ENCODE measurements at regions not wholly inside any gene's neighbourhood (a gene's known extent, or its start where the extent isn't known, plus 50 kb on each side); places are given as distances from the start of the nearest gene placed in this dataset.

GRCh38 chr1:234724516-234725176, 114.7 kb upstream of the IRF2BP2 start (continued):
- no peak for TF ChIP-seq LRRFIP1 (CRISPR knock-in tag; conservative IDR thresholded peaks at IDR 0.05)
- no peak for TF ChIP-seq ZBTB14 (CRISPR knock-in tag; IDR thresholded peaks at IDR 0.05)
- TF ChIP-seq NFKBIZ (CRISPR knock-in tag; IDR thresholded peaks at IDR 0.05): 0 out of 2 replicates have a peak, but pooled peaks have one; percentile 19
- peak; percentile 72; the same call in 1 of the 2 replicates for TF ChIP-seq HDAC1 (CRISPR knock-in tag; IDR thresholded peaks at IDR 0.05)
- TF ChIP-seq CC2D1A (CRISPR knock-in tag; IDR thresholded peaks at IDR 0.05): no peak
- TF ChIP-seq ZHX1 (CRISPR knock-in tag; IDR thresholded peaks at IDR 0.05; ENCODE audit: low read depth): no peak; the same call in 1 of the 2 replicates
- peak; percentile 36 for TF ChIP-seq RFXAP (CRISPR knock-in tag; IDR thresholded peaks at IDR 0.05; ENCODE audit: borderline replicate concordance)
- peak; percentile 46; the same call in 1 of the 2 replicates for TF ChIP-seq ERF (CRISPR knock-in tag; IDR thresholded peaks at IDR 0.05)
- no peak for TF ChIP-seq ZNF33B (CRISPR knock-in tag; IDR thresholded peaks at IDR 0.05)
- TF ChIP-seq SRSF4 (IDR thresholded peaks at IDR 0.05; ENCODE audit: low read depth, low read length, poor library complexity, severe bottlenecking): no peak
- no peak for TF ChIP-seq ZNF225 (CRISPR knock-in tag; IDR thresholded peaks at IDR 0.05)
- no peak for TF ChIP-seq FOXC1 (CRISPR knock-in tag; IDR thresholded peaks at IDR 0.05; ENCODE audit: borderline replicate concordance)
- no peak for TF ChIP-seq NBN (conservative IDR thresholded peaks at IDR 0.05)
- no peak for TF ChIP-seq ZNF180 (CRISPR knock-in tag; IDR thresholded peaks at IDR 0.05; ENCODE audit: borderline replicate concordance, low read depth)
- no peak; the same call in none of the 2 replicates for TF ChIP-seq TFE3 (CRISPR knock-in tag; IDR thresholded peaks at IDR 0.05)
- no peak for TF ChIP-seq PITX1 (CRISPR knock-in tag; IDR thresholded peaks at IDR 0.05)
- TF ChIP-seq ZNF274 (CRISPR knock-in tag; IDR thresholded peaks at IDR 0.05): no peak
- 0 out of 2 replicates have a peak, but pooled peaks have one; percentile 4 for TF ChIP-seq CREBL2 (CRISPR knock-in tag; IDR thresholded peaks at IDR 0.05; ENCODE audit: borderline replicate concordance)
- no peak for TF ChIP-seq ZNF576 (CRISPR knock-in tag; IDR thresholded peaks at IDR 0.05)
- TF ChIP-seq ZNF484 (CRISPR knock-in tag; IDR thresholded peaks at IDR 0.05; ENCODE audit: borderline replicate concordance, low read depth): no peak
- TF ChIP-seq ATF1 (CRISPR knock-in tag; IDR thresholded peaks at IDR 0.05): no peak
